ENCODE measurements at regions not wholly inside any gene's neighbourhood (a gene's known extent, or its start where the extent isn't known, plus 50 kb on each side); places are given as distances from the start of the nearest gene placed in this dataset.

GRCh38 chr10:2949221-2949947, 118.0 kb upstream of the PFKP start:
- DNase-seq, result no peak

GRCh38 chr10:2948127-2948854, 119.1 kb upstream of the PFKP start:
- no peak for DNase-seq

- no peak for DNase-seq
Observed at GRCh38 chr10:2944788-2945187, 122.6 kb upstream of the PFKP start.

- no peak for DNase-seq
Observed at GRCh38 chr10:2943932-2944614, 123.3 kb upstream of the PFKP start.

GRCh38 chr10:2942938-2943337, 124.4 kb upstream of the PFKP start:
- no peak for DNase-seq

GRCh38 chr10:2938869-2939268, 128.5 kb upstream of the PFKP start:
- no peak for DNase-seq

- no peak for DNase-seq
Observed at GRCh38 chr10:2936816-2937215, 130.5 kb upstream of the PFKP start.

GRCh38 chr10:2935647-2936386, 131.5 kb upstream of the PFKP start:
- DNase-seq, result no peak

GRCh38 chr10:2933924-2934323, 133.4 kb upstream of the PFKP start:
- peak; percentile 20 for DNase-seq

GRCh38 chr10:2933519-2933918, 133.8 kb upstream of the PFKP start:
- no peak for DNase-seq

- DNase-seq, result no peak
Observed at GRCh38 chr10:2933071-2933470, 134.3 kb upstream of the PFKP start.

- DNase-seq, result no peak
Observed at GRCh38 chr10:2929480-2930258, 137.7 kb upstream of the PFKP start.

GRCh38 chr10:2927958-2928840, 139.1 kb upstream of the PFKP start:
- peak; percentile 78 for DNase-seq

- DNase-seq, result no peak
Observed at GRCh38 chr10:2926918-2927660, 140.3 kb upstream of the PFKP start.

GRCh38 chr10:2925631-2926030, 141.7 kb upstream of the PFKP start:
- DNase-seq, result peak; percentile 12

- DNase-seq, result no peak
Observed at GRCh38 chr10:2924431-2924830, 142.9 kb upstream of the PFKP start.

GRCh38 chr10:2921956-2922680, 145.2 kb upstream of the PFKP start:
- no peak for DNase-seq

- DNase-seq, result no peak
Observed at GRCh38 chr10:2920637-2921036, 146.7 kb upstream of the PFKP start.

GRCh38 chr10:2920168-2920567, 147.2 kb upstream of the PFKP start:
- DNase-seq, result peak; percentile 17

GRCh38 chr10:2919016-2919415, 148.3 kb upstream of the PFKP start:
- DNase-seq, result no peak
